ENCODE measurements at regions not wholly inside any gene's neighbourhood (a gene's known extent, or its start where the extent isn't known, plus 50 kb on each side); places are given as distances from the start of the nearest gene placed in this dataset.

DNA sequence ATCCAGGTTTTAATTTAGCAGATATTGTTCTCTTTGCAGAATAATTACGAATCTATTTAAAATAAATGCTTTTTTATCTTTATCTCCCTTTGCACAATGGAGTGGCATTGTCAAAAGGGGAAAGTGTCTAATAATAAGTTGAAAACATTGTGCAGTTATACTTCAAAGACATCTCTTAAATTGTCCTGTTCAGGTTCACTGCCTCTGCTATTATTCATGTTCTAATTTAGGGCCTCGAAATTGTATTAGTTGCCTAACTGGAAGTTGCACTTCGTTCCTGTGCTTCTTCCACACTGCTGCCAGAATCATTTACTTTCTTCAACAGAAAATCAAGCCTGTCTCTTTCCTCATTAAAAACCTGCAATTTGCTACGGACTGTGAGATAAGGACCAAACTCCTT lies 150.5 kb upstream of the SPRY1 start:
- no peak for TF ChIP-seq POLR2A (IDR thresholded peaks at IDR 0.05)
- TF ChIP-seq, protein P1, sequence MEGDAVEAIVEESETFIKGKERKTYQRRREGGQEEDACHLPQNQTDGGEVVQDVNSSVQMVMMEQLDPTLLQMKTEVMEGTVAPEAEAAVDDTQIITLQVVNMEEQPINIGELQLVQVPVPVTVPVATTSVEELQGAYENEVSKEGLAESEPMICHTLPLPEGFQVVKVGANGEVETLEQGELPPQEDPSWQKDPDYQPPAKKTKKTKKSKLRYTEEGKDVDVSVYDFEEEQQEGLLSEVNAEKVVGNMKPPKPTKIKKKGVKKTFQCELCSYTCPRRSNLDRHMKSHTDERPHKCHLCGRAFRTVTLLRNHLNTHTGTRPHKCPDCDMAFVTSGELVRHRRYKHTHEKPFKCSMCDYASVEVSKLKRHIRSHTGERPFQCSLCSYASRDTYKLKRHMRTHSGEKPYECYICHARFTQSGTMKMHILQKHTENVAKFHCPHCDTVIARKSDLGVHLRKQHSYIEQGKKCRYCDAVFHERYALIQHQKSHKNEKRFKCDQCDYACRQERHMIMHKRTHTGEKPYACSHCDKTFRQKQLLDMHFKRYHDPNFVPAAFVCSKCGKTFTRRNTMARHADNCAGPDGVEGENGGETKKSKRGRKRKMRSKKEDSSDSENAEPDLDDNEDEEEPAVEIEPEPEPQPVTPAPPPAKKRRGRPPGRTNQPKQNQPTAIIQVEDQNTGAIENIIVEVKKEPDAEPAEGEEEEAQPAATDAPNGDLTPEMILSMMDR (IDR thresholded peaks at IDR 0.05): no peak
